Activated naive CD8-positive, alpha-beta T cell treated with anti-CD3 and anti-CD28 coated beads for 36 hours (primary cell): ENCODE measurements at regions not wholly inside any gene's neighbourhood (a gene's known extent, or its start where the extent isn't known, plus 50 kb on each side); places are given as distances from the start of the nearest gene placed in this dataset.

ENCODE experiments used
- DNase-seq: peaks from one replicate; pipeline ENCODE4 v3.0.0; 2021
- H3K27ac Mint-ChIP-seq: one replicate; pipeline ENCODE4 v1.8.0; 2022; ENCODE audit warnings: mild to moderate bottlenecking, moderate library complexity, mixed read lengths
- H3K27me3 Mint-ChIP-seq: one replicate; pipeline ENCODE4 v1.8.0; 2022; ENCODE audit warnings: mild to moderate bottlenecking, mixed read lengths
- H3K36me3 Mint-ChIP-seq: one replicate; pipeline ENCODE4 v1.8.0; 2021; ENCODE audit warnings: mild to moderate bottlenecking, mixed read lengths
- H3K4me1 Mint-ChIP-seq: one replicate; pipeline ENCODE4 v1.8.0; 2021; ENCODE audit warnings: mixed read lengths
- H3K4me3 Mint-ChIP-seq: one replicate; pipeline ENCODE4 v1.8.0; 2022; ENCODE audit warnings: mild to moderate bottlenecking, moderate library complexity, mixed read lengths
- H3K9me3 Mint-ChIP-seq: one replicate; pipeline ENCODE4 v1.8.0; 2022; ENCODE audit warnings: mixed read lengths

GRCh38 chr5:110019780-110020179 lies 330.1 kb downstream of the MAN2A1 start:
- no peaks in the 10 kb centered on the region for H3K4me1 Mint-ChIP-seq
- H3K27me3 Mint-ChIP-seq, result no peaks in the 10 kb centered on the region
- H3K27ac Mint-ChIP-seq, result no peak overlapping the region
- H3K4me3 Mint-ChIP-seq, result no peak overlapping the region
- DNase-seq, result no peak
- no peaks in the 10 kb centered on the region for H3K36me3 Mint-ChIP-seq
- H3K9me3 Mint-ChIP-seq, result peaks cover 2% of the 10 kb centered on the region

GRCh38 chr5:110021251-110021650 lies 331.5 kb downstream of the MAN2A1 start:
- DNase-seq, result no peak
- H3K27ac Mint-ChIP-seq, result no peak overlapping the region
- H3K4me1 Mint-ChIP-seq, result no peaks in the 10 kb centered on the region
- no peak overlapping the region for H3K4me3 Mint-ChIP-seq
- H3K9me3 Mint-ChIP-seq, result peaks cover 2% of the 10 kb centered on the region
- no peaks in the 10 kb centered on the region for H3K27me3 Mint-ChIP-seq
- no peaks in the 10 kb centered on the region for H3K36me3 Mint-ChIP-seq

GRCh38 chr5:110025160-110025559 lies 335.4 kb downstream of the MAN2A1 start:
- Mint-ChIP-seq H3K27ac (no peak overlapping the region), H3K27me3 (no peaks in the 10 kb centered on the region), H3K9me3 (peaks cover 5% of the 10 kb centered on the region), H3K4me3 (no peak overlapping the region), H3K4me1 (peaks cover 2% of the 10 kb centered on the region), H3K36me3 (no peaks in the 10 kb centered on the region)
- no peak for DNase-seq

- Mint-ChIP-seq H3K27ac (no peak overlapping the region), H3K4me1 (peaks cover 8% of the 10 kb centered on the region), H3K27me3 (no peaks in the 10 kb centered on the region), H3K4me3 (no peak overlapping the region), H3K36me3 (no peaks in the 10 kb centered on the region), H3K9me3 (peaks cover 4% of the 10 kb centered on the region)
- DNase-seq, result no peak
Observed at GRCh38 chr5:110027527-110028322, 338.0 kb downstream of the MAN2A1 start.

- Mint-ChIP-seq H3K9me3 (peaks cover 4% of the 10 kb centered on the region), H3K36me3 (no peaks in the 10 kb centered on the region), H3K4me3 (no peak overlapping the region), H3K4me1 (peaks cover 8% of the 10 kb centered on the region), H3K27ac (no peak overlapping the region), H3K27me3 (no peaks in the 10 kb centered on the region)
- no peak for DNase-seq
Observed at GRCh38 chr5:110031402-110032140, 341.8 kb downstream of the MAN2A1 start.

- H3K4me3 Mint-ChIP-seq, result no peak overlapping the region
- no peaks in the 10 kb centered on the region for H3K36me3 Mint-ChIP-seq
- no peak overlapping the region for H3K27ac Mint-ChIP-seq
- no peaks in the 10 kb centered on the region for H3K27me3 Mint-ChIP-seq
- no peaks in the 10 kb centered on the region for H3K9me3 Mint-ChIP-seq
- peaks cover 8% of the 10 kb centered on the region for H3K4me1 Mint-ChIP-seq
- DNase-seq, result no peak
Observed at GRCh38 chr5:110032376-110032775, 342.6 kb downstream of the MAN2A1 start.

- no peaks in the 10 kb centered on the region for H3K36me3 Mint-ChIP-seq
- peaks cover 6% of the 10 kb centered on the region for H3K4me1 Mint-ChIP-seq
- DNase-seq, result no peak
- no peaks in the 10 kb centered on the region for H3K9me3 Mint-ChIP-seq
- no peak overlapping the region for H3K27ac Mint-ChIP-seq
- H3K4me3 Mint-ChIP-seq, result no peak overlapping the region
- no peaks in the 10 kb centered on the region for H3K27me3 Mint-ChIP-seq
Observed at GRCh38 chr5:110034056-110034600, 344.4 kb downstream of the MAN2A1 start.

- Mint-ChIP-seq H3K4me1 (peaks cover 2% of the 10 kb centered on the region), H3K36me3 (peaks cover 4% of the 10 kb centered on the region), H3K9me3 (peaks cover 12% of the 10 kb centered on the region), H3K27ac (no peak overlapping the region), H3K27me3 (no peaks in the 10 kb centered on the region), H3K4me3 (no peak overlapping the region)
- DNase-seq, result no peak
Observed at GRCh38 chr5:110038297-110038997, 348.7 kb downstream of the MAN2A1 start.

GRCh38 chr5:110040178-110040577 lies 350.5 kb downstream of the MAN2A1 start:
- peaks cover 2% of the 10 kb centered on the region for H3K4me1 Mint-ChIP-seq

GRCh38 chr5:110043025-110043424 lies 353.3 kb downstream of the MAN2A1 start:
- peaks cover 7% of the 10 kb centered on the region for H3K36me3 Mint-ChIP-seq
- H3K4me3 Mint-ChIP-seq, result no peak overlapping the region
- H3K4me1 Mint-ChIP-seq, result peaks cover 2% of the 10 kb centered on the region
- H3K27ac Mint-ChIP-seq, result no peak overlapping the region
- peaks cover 24% of the 10 kb centered on the region for H3K9me3 Mint-ChIP-seq
- no peaks in the 10 kb centered on the region for H3K27me3 Mint-ChIP-seq
- DNase-seq, result no peak

More at GRCh38 chr5:110040178-110040577, 350.5 kb downstream of the MAN2A1 start:
- DNase-seq, result no peak
- Mint-ChIP-seq H3K9me3 (peaks cover 22% of the 10 kb centered on the region), H3K4me3 (no peak overlapping the region), H3K27me3 (no peaks in the 10 kb centered on the region), H3K36me3 (peaks cover 7% of the 10 kb centered on the region), H3K27ac (no peak overlapping the region)

- Mint-ChIP-seq H3K27ac (no peak overlapping the region), H3K4me3 (no peak overlapping the region), H3K9me3 (peaks cover 24% of the 10 kb centered on the region), H3K4me1 (peaks cover 5% of the 10 kb centered on the region), H3K27me3 (no peaks in the 10 kb centered on the region), H3K36me3 (peaks cover 7% of the 10 kb centered on the region)
- no peak for DNase-seq
Observed at GRCh38 chr5:110045158-110045557, 355.4 kb downstream of the MAN2A1 start.

GRCh38 chr5:110048491-110048890 lies 358.8 kb downstream of the MAN2A1 start:
- peaks cover 11% of the 10 kb centered on the region for H3K9me3 Mint-ChIP-seq
- H3K27ac Mint-ChIP-seq, result no peak overlapping the region
- DNase-seq, result no peak
- H3K27me3 Mint-ChIP-seq, result no peaks in the 10 kb centered on the region
- peaks cover 5% of the 10 kb centered on the region for H3K4me1 Mint-ChIP-seq
- H3K36me3 Mint-ChIP-seq, result peaks cover 3% of the 10 kb centered on the region
- no peak overlapping the region for H3K4me3 Mint-ChIP-seq

- no peak for DNase-seq
- H3K4me1 Mint-ChIP-seq, result peaks cover 18% of the 10 kb centered on the region
Observed at GRCh38 chr5:110049816-110050215, 360.1 kb downstream of the MAN2A1 start.

GRCh38 chr5:110050640-110051345 lies 361.1 kb downstream of the MAN2A1 start:
- DNase-seq, result no peak
- no peaks in the 10 kb centered on the region for H3K27me3 Mint-ChIP-seq
- no peak overlapping the region for H3K4me3 Mint-ChIP-seq
- H3K9me3 Mint-ChIP-seq, result peaks cover 1% of the 10 kb centered on the region
- H3K27ac Mint-ChIP-seq, result no peak overlapping the region
- H3K4me1 Mint-ChIP-seq, result peaks cover 25% of the 10 kb centered on the region
- H3K36me3 Mint-ChIP-seq, result no peaks in the 10 kb centered on the region

More at GRCh38 chr5:110049816-110050215, 360.1 kb downstream of the MAN2A1 start:
- Mint-ChIP-seq H3K36me3 (no peaks in the 10 kb centered on the region), H3K9me3 (peaks cover 5% of the 10 kb centered on the region), H3K27ac (no peak overlapping the region), H3K27me3 (no peaks in the 10 kb centered on the region), H3K4me3 (no peak overlapping the region)
